Gastrocnemius medialis (tissue), 4 donors: ENCODE measurements at regions not wholly inside any gene's neighbourhood (a gene's known extent, or its start where the extent isn't known, plus 50 kb on each side); places are given as distances from the start of the nearest gene placed in this dataset.

ENCODE experiments used
- ATAC-seq, 2 donors: fragments of 150-250 bp; one replicate each; pipeline ENCODE4 v1.9.1; 2016
- DNase-seq, 2 donors: peaks; one replicate each; pipeline ENCODE4 v3.0.0-alpha.2; 2019
- H3K27ac ChIP-seq, 4 donors: fragments of 200-600 bp; sonication (generic); 1 replicate in 1 of 4; 2 replicates in 3 of 4; pipeline ENCODE4 v1.5.1; 2016 to 2018; ENCODE audit warnings: mild to moderate bottlenecking in 2 of 4, moderate library complexity in 1 of 4
- H3K27me3 ChIP-seq, 3 donors: fragments of 200-600 bp; sonication (generic) in 2 of 3; 1 replicate in 1 of 3; 2 replicates in 2 of 3; pipeline versions ENCODE4 v1.5.1 to v1.6.0; 2016 to 2019; ENCODE audit warnings: mild to moderate bottlenecking in 1 of 3, moderate library complexity in 1 of 3
- H3K36me3 ChIP-seq, 2 donors: fragments of 200-600 bp; sonication (generic) in 1 of 2; one replicate each; pipeline ENCODE4 v1.5.1; 2017 to 2018
- H3K4me1 ChIP-seq, 2 donors: fragments of 200-600 bp; sonication (generic) in 1 of 2; one replicate each; pipeline ENCODE4 v1.5.1; 2016 to 2017; ENCODE audit warnings: mild to moderate bottlenecking in 2 of 2
- H3K4me3 ChIP-seq, 4 donors: fragments of 200-600 bp; sonication (generic) in 3 of 4; 1 replicate in 1 of 4; 2 replicates in 3 of 4; pipeline ENCODE4 v1.5.1; 2016 to 2019; ENCODE audit warnings: mild to moderate bottlenecking in 2 of 4
- H3K9me3 ChIP-seq, 3 donors: fragments of 200-600 bp; sonication (generic) in 2 of 3; 1 replicate in 1 of 3; 2 replicates in 2 of 3; pipeline ENCODE4 v1.5.1; 2016 to 2019
- CTCF ChIP-seq, 5 experiments: fragments of 450-650 bp in 3 of 5; fragments of 200-600 bp in 2 of 5; sonication (generic) in 2 of 5; IDR thresholded peaks in 4 of 5; conservative IDR thresholded peaks in 1 of 5; 1 replicate in 4 of 5; 2 replicates in 1 of 5; pipeline ENCODE4 v1.5.1; 2016 to 2019; ENCODE audit warnings: antibody characterized with exemption in 5 of 5, mild to moderate bottlenecking in 3 of 5, moderate library complexity in 3 of 5
- POLR2A ChIP-seq, 2 donors: fragments of 450-650 bp; IDR thresholded peaks; one replicate each; pipeline ENCODE4 v1.6.1; 2017; ENCODE audit warnings: antibody characterized with exemption in 2 of 2, mild to moderate bottlenecking in 2 of 2, moderate library complexity in 2 of 2
- in situ Hi-C, 4 donors: fragments of 200-750 bp; cut with MboI; loops; one replicate each; pipeline versions ENCODE4 v1.15.0 to v1.8.0; 2017; ENCODE audit warnings: low sequenced_read_pairs in 4 of 4
- intact Hi-C: fragments of 100-400 bp; cut with DNase I; formaldehyde crosslinking; loops from one replicate; pipeline ENCODE4 v1.15.1; 2023; ENCODE audit warnings: low total_unique reads

DNA sequence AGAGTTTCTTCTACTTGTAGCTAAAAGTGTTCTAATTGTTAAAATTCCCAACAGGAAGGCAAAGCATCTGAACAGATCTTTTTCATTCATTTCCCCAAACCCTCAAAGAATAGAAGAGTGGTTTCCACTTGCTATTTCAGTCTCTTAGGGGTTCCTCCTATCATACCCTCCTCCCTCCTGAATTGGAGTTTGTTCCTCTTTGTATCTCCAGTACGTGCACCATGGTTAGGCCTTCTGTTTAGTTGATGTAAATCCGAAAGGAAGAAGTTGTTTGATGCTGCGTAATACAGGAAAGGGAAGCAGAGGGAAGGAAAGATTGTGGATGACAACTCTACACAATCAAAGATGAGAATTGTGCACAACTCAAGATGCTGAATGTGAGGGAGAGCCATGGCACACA lies 303.6 kb downstream of the PIK3R1 start:
- intact Hi-C loops (no loop called here), in situ Hi-C loops (no loop called here)
- TF ChIP-seq POLR2A (IDR thresholded peaks at IDR 0.05) (no peak), CTCF (IDR thresholded peaks at IDR 0.05 in 4 of 5, conservative IDR thresholded peaks at IDR 0.05 in 1 of 5) (no peak)
- DNase-seq = no peak
- Histone ChIP-seq H3K9me3 (no peaks in the 10 kb centered on the region), H3K4me3 (no peak overlapping the region), H3K4me1 (no peaks in the 10 kb centered on the region), H3K36me3 (no peaks in the 10 kb centered on the region), H3K27me3 (no peaks in the 10 kb centered on the region), H3K27ac (no peak overlapping the region)
- ATAC-seq = no peak

- in situ Hi-C loops = no loop called here
- H3K4me3 ChIP-seq = no peak overlapping the region
- TF ChIP-seq POLR2A (IDR thresholded peaks at IDR 0.05) (no peak), CTCF (IDR thresholded peaks at IDR 0.05 in 4 of 5, conservative IDR thresholded peaks at IDR 0.05 in 1 of 5) (no peak)
- no peak for DNase-seq
- no peaks in the 10 kb centered on the region for H3K27me3 ChIP-seq
- no peak for ATAC-seq
- intact Hi-C loops = no loop called here
- H3K4me1 ChIP-seq = no peaks in the 10 kb centered on the region
- H3K27ac ChIP-seq = no peak overlapping the region
- no peaks in the 10 kb centered on the region for H3K9me3 ChIP-seq
- no peaks in the 10 kb centered on the region for H3K36me3 ChIP-seq
Observed at GRCh38 chr5:68521776-68522175, 306.2 kb downstream of the PIK3R1 start.

DNA sequence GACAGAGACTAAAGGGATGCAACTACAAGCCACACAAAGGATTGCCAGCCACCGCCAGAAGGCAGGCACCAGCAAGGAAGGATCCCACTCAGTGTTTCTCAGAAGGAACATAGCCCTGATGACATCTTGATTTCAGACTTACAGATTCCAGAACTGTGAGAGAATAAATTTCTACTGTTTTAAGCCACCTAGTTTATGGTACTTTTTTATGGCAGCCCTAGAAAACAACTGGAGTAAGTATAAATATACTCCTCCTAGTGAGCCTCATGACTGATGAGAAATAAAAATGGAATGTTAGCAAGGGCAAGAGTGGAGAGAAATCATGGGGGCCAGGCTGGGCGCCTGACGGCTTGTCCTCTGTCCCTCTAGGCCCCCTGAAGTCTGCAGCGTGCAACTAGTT lies 307.3 kb downstream of the PIK3R1 start:
- intact Hi-C loops = no loop called here
- in situ Hi-C loops = no loop called here
- peaks cover 0 to 3% (median 0%) of the 10 kb centered on the region in 3 donors for H3K9me3 ChIP-seq
- no peaks in the 10 kb centered on the region for H3K36me3 ChIP-seq
- no peaks in the 10 kb centered on the region for H3K27me3 ChIP-seq
- ATAC-seq (no peak), DNase-seq (no peak)
- no peak overlapping the region for H3K4me3 ChIP-seq
- H3K4me1 ChIP-seq = no peaks in the 10 kb centered on the region
- no peak overlapping the region for H3K27ac ChIP-seq
- no peak for TF ChIP-seq CTCF (IDR thresholded peaks at IDR 0.05 in 4 of 5, conservative IDR thresholded peaks at IDR 0.05 in 1 of 5)
- no peak for TF ChIP-seq POLR2A (IDR thresholded peaks at IDR 0.05)

GRCh38 chr5:68528821-68529273 lies 313.3 kb downstream of the PIK3R1 start:
- peaks cover 0 to 4% (median 0%) of the 10 kb centered on the region in 3 donors for H3K9me3 ChIP-seq
- no peaks in the 10 kb centered on the region for H3K27me3 ChIP-seq
- DNase-seq (no peak), ATAC-seq (no peak)
- in situ Hi-C loops = no loop called here
- no peak overlapping the region for H3K27ac ChIP-seq
- H3K36me3 ChIP-seq = no peaks in the 10 kb centered on the region
- intact Hi-C loops = no loop called here
- TF ChIP-seq CTCF (IDR thresholded peaks at IDR 0.05 in 4 of 5, conservative IDR thresholded peaks at IDR 0.05 in 1 of 5) (no peak), POLR2A (IDR thresholded peaks at IDR 0.05) (no peak)
- peaks cover 0 to 6% of the 10 kb centered on the region in 2 donors for H3K4me1 ChIP-seq
- no peak overlapping the region for H3K4me3 ChIP-seq

DNA sequence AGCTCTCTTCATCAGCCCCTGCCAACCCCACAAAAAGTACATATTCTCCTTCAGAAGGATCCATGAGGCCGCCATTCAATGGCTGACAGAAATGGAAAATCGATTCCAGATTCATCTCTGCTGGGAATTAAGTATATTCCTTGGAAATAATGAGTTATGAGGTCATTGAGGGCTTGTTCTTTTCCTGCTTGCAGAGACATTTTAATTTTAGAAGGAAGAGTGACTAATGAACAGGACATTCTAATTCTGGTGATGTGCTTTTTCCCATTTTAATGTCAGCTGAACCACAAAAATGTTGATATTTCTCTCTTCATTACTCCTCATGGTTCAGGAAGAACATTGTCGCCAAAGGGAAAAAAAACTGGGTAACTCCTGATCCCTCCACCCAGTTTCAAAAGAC lies 314.0 kb downstream of the PIK3R1 start:
- peaks cover 0 to 4% (median 0%) of the 10 kb centered on the region in 3 donors for H3K9me3 ChIP-seq
- in situ Hi-C loops = no loop called here
- no peak for TF ChIP-seq CTCF (IDR thresholded peaks at IDR 0.05 in 4 of 5, conservative IDR thresholded peaks at IDR 0.05 in 1 of 5)
- TF ChIP-seq POLR2A (IDR thresholded peaks at IDR 0.05) = no peak
- no peak for ATAC-seq
- H3K27ac ChIP-seq = no peak overlapping the region
- no peak overlapping the region for H3K4me3 ChIP-seq
- H3K27me3 ChIP-seq = no peaks in the 10 kb centered on the region
- intact Hi-C loops = no loop called here
- no peaks in the 10 kb centered on the region for H3K36me3 ChIP-seq
- peaks cover 0 to 11% of the 10 kb centered on the region in 2 donors for H3K4me1 ChIP-seq
- no peak for DNase-seq
